ENCODE measurements at regions not wholly inside any gene's neighbourhood (a gene's known extent, or its start where the extent isn't known, plus 50 kb on each side); places are given as distances from the start of the nearest gene placed in this dataset.

- TF ChIP-seq ESRRA (CRISPR knock-in tag; IDR thresholded peaks at IDR 0.05; ENCODE audit: borderline replicate concordance) (no peak), ZBTB21 (CRISPR knock-in tag; IDR thresholded peaks at IDR 0.05; ENCODE audit: borderline replicate concordance) (no peak)
Measured at GRCh38 chr6:144475411-144475810, 190.3 kb downstream of the UTRN start (continued).

GRCh38 chr6:144476286-144476685 lies 191.2 kb downstream of the UTRN start:
- no peak overlapping the region for H3K4me3 Mint-ChIP-seq
- no peaks in the 10 kb centered on the region for H3K27me3 Mint-ChIP-seq (ENCODE audit: low read depth)
- DNase-seq (ENCODE audit: low spot score), result no peak
- H3K36me3 Mint-ChIP-seq, result peaks cover 41% of the 10 kb centered on the region
- no peaks in the 10 kb centered on the region for H3K4me1 Mint-ChIP-seq
- TF ChIP-seq ETV6 (CRISPR knock-in tag; IDR thresholded peaks at IDR 0.05), result no peak
- TF ChIP-seq, protein P1, sequence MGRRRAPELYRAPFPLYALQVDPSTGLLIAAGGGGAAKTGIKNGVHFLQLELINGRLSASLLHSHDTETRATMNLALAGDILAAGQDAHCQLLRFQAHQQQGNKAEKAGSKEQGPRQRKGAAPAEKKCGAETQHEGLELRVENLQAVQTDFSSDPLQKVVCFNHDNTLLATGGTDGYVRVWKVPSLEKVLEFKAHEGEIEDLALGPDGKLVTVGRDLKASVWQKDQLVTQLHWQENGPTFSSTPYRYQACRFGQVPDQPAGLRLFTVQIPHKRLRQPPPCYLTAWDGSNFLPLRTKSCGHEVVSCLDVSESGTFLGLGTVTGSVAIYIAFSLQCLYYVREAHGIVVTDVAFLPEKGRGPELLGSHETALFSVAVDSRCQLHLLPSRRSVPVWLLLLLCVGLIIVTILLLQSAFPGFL (CRISPR knock-in tag; IDR thresholded peaks at IDR 0.05; ENCODE audit: borderline replicate concordance), result no peak
- TF ChIP-seq, protein P2, sequence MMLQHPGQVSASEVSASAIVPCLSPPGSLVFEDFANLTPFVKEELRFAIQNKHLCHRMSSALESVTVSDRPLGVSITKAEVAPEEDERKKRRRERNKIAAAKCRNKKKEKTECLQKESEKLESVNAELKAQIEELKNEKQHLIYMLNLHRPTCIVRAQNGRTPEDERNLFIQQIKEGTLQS (CRISPR knock-in tag; conservative IDR thresholded peaks at IDR 0.05), result no peak
- no peak for TF ChIP-seq NFATC4 (CRISPR knock-in tag; IDR thresholded peaks at IDR 0.05)
- no peak overlapping the region for H3K27ac Mint-ChIP-seq
- H3K9me3 Mint-ChIP-seq, result peaks cover 7% of the 10 kb centered on the region
- CTCF ChIA-PET, result no interaction called here
- no peak for ATAC-seq
- POLR2A ChIA-PET, result no interaction called here

GRCh38 chr6:144477396-144477795 lies 192.3 kb downstream of the UTRN start:
- Mint-ChIP-seq H3K4me3 (no peak overlapping the region), H3K36me3 (peaks cover 30% of the 10 kb centered on the region), H3K27me3 (ENCODE audit: low read depth) (no peaks in the 10 kb centered on the region), H3K9me3 (no peaks in the 10 kb centered on the region; the same call in 1 of the 2 replicates), H3K27ac (no peak overlapping the region), H3K4me1 (no peaks in the 10 kb centered on the region)
- no peak for TF ChIP-seq CREB1 (CRISPR knock-in tag; IDR thresholded peaks at IDR 0.05)
- TF ChIP-seq TCF7 (CRISPR knock-in tag; IDR thresholded peaks at IDR 0.05; ENCODE audit: low read depth), result no peak
- no peak for TF ChIP-seq ZNF512 (CRISPR knock-in tag; IDR thresholded peaks at IDR 0.05; ENCODE audit: borderline replicate concordance)
- no peak for TF ChIP-seq FOXK1 (CRISPR knock-in tag; IDR thresholded peaks at IDR 0.05)
- no peak for TF ChIP-seq JAZF1 (CRISPR knock-in tag; IDR thresholded peaks at IDR 0.05)
- TF ChIP-seq HMGA2 (CRISPR knock-in tag; IDR thresholded peaks at IDR 0.05), result no peak
- TF ChIP-seq NR3C1 (CRISPR knock-in tag; conservative IDR thresholded peaks at IDR 0.05; ENCODE audit: low read depth), result no peak
- TF ChIP-seq, protein P3, sequence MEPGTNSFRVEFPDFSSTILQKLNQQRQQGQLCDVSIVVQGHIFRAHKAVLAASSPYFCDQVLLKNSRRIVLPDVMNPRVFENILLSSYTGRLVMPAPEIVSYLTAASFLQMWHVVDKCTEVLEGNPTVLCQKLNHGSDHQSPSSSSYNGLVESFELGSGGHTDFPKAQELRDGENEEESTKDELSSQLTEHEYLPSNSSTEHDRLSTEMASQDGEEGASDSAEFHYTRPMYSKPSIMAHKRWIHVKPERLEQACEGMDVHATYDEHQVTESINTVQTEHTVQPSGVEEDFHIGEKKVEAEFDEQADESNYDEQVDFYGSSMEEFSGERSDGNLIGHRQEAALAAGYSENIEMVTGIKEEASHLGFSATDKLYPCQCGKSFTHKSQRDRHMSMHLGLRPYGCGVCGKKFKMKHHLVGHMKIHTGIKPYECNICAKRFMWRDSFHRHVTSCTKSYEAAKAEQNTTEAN (CRISPR knock-in tag; IDR thresholded peaks at IDR 0.05), result no peak
- TF ChIP-seq FOXP4 (CRISPR knock-in tag; IDR thresholded peaks at IDR 0.05), result no peak
- TF ChIP-seq, protein P4, sequence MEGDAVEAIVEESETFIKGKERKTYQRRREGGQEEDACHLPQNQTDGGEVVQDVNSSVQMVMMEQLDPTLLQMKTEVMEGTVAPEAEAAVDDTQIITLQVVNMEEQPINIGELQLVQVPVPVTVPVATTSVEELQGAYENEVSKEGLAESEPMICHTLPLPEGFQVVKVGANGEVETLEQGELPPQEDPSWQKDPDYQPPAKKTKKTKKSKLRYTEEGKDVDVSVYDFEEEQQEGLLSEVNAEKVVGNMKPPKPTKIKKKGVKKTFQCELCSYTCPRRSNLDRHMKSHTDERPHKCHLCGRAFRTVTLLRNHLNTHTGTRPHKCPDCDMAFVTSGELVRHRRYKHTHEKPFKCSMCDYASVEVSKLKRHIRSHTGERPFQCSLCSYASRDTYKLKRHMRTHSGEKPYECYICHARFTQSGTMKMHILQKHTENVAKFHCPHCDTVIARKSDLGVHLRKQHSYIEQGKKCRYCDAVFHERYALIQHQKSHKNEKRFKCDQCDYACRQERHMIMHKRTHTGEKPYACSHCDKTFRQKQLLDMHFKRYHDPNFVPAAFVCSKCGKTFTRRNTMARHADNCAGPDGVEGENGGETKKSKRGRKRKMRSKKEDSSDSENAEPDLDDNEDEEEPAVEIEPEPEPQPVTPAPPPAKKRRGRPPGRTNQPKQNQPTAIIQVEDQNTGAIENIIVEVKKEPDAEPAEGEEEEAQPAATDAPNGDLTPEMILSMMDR (IDR thresholded peaks at IDR 0.05), result no peak
- TF ChIP-seq TEAD1 (CRISPR knock-in tag; IDR thresholded peaks at IDR 0.05), result no peak
- TF ChIP-seq JUN (CRISPR knock-in tag; IDR thresholded peaks at IDR 0.05), result no peak
- TF ChIP-seq, protein P5, sequence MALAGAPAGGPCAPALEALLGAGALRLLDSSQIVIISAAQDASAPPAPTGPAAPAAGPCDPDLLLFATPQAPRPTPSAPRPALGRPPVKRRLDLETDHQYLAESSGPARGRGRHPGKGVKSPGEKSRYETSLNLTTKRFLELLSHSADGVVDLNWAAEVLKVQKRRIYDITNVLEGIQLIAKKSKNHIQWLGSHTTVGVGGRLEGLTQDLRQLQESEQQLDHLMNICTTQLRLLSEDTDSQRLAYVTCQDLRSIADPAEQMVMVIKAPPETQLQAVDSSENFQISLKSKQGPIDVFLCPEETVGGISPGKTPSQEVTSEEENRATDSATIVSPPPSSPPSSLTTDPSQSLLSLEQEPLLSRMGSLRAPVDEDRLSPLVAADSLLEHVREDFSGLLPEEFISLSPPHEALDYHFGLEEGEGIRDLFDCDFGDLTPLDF (CRISPR knock-in tag; IDR thresholded peaks at IDR 0.05), result no peak
- no peak for DNase-seq (ENCODE audit: low spot score)
- POLR2A ChIA-PET, result no interaction called here
- no peak for ATAC-seq
- CTCF ChIA-PET, result no interaction called here

Data from WTC11 (cell line).